HG03354 (cell line): ENCODE measurements at regions not wholly inside any gene's neighbourhood (a gene's known extent, or its start where the extent isn't known, plus 50 kb on each side); places are given as distances from the start of the nearest gene placed in this dataset.
A peak's percentile ranks its signal among the peaks of the same experiment; 100 is the strongest.

Experiments used
- ATAC-seq: cut with Tn5 transposase; IDR thresholded peaks from one replicate; pipeline ENCODE4 v1.9.1; 2021; ENCODE audit warnings: mild to moderate bottlenecking; ENCODE audit not compliant: unreplicated experiment, poor library complexity, severe bottlenecking

DNA sequence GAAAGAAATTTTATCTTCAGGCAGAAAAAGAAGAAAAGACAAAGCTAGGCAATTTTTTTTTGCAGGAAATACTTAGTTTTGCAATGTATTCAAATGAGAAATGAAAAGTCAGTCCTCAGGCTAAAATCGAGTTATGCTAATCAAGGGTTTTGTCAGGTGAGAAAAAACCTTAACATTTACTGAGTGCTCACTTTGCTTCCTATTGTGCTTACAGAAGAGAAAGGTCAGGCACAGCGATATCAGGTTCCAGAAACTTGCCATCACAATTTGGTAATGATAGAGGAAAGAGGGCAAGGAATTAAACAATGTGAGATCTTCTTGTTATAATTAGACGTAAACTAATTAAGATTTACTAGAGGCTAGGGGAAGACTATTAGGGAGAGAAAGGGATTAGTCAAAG lies 431.7 kb upstream of the CTNND2 start:
- ATAC-seq: no peak

DNA sequence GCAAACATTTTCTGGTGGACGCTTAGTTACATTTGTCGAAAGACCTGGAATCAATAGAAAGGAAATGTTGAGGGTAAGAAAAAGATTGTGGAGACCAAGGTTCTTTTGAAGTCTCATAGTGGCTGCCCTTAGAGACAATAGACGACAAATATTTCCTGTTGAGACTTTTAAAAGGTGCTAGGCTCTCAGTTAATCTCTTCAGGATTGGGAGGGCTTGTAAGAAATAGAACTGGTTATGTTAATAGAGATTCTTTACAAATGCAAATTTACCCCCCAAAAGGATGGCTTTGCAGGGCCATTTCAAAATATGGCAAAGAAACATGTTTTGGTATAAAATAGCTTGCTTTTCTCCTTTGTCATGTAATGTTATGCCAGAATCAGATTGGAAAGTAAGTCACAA lies 428.2 kb upstream of the CTNND2 start:
- no peak for ATAC-seq

DNA sequence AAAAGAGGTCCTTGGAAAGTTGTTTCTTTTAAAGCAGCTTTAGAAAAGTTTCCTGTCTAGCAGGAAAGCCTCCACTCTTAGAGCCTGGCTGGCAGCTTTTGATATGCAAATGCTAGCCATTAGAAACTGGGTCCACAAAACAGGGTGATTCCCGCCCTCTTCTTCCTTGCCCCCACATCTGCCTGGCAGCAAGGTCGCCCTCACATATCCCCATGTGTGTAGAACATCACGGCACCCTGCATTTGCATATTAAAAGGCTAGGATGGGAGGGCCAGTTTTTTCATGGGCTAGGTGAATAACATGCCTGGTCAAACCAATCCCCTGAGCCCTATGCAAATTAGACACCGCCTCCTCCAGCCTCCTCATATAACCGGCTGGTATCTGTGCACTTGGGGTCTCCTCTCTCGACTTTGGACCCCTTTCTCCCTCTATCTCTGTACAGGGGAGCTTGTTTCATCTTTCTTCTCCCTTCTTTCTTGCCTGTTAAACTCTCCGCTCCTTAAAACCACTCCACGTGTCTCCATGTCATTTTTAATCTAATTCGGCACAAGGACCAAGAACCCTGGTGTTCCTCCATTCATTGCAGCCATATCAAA lies 426.8 kb upstream of the CTNND2 start:
- no peak for ATAC-seq

DNA sequence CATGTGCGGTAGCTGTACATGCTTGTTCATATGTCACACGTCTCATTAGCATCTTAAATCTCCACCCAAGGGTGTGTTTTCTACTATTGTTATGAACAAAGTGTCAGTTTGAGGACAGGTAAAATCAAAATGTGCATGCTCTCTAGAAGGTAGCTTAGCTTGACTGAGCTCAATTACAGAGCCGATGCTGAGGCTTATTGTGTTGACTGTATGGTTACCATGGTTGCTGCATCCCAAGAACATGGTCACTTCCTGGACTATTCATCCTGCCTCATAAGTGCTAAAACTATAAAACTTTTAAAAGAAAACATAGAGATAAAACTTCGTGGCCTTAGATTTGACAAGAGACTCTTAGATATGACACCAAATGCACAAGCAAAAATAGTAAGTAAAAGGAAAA lies 426.1 kb upstream of the CTNND2 start:
- no peak for ATAC-seq

DNA sequence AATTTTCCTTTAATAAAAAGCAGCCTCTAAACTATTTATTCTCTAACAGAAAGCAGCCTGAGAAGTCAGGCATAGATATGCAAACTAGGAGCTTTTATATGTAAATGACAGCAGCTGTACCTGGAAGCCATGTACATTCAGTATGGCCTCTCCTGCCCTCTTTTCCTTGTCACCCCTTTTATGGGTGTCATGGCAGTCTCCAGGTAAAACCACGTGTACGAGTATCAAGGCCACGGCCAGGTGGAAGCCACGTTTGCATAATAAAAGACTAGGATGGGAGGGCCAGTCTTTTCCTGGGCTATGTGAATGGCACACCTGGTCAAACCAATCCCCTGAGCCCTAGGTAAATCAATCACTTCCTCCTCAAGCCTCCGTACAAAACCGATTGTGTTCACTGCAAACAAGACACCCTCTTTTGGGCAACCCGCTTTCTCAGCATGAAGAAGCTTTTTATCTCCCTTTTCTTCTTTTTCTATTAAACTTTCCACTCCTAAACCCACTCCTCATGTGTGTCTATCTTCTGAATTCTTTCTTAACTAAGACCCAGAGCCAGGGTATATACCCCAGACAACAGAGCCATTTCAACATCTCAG lies 419.5 kb upstream of the CTNND2 start:
- no peak for ATAC-seq

DNA sequence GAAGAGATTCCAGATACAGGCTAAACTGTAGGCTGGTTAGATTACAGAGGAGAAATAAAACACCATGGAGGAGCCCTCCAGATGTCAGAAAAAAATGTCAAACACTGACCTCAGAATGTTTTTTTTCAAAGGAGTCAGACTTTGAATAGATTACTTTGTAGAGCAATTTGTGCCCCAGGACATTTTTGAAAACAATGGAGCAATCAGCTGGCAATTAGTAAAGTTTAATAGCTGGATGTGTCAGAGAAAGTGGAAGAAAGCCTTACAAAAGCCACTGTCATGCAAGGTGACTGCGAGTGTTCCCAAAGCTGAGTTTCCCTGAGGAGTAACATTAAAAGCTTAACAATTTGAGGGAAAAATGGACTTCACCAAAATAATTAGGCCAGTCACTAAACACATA lies 417.8 kb upstream of the CTNND2 start:
- ATAC-seq: no peak

DNA sequence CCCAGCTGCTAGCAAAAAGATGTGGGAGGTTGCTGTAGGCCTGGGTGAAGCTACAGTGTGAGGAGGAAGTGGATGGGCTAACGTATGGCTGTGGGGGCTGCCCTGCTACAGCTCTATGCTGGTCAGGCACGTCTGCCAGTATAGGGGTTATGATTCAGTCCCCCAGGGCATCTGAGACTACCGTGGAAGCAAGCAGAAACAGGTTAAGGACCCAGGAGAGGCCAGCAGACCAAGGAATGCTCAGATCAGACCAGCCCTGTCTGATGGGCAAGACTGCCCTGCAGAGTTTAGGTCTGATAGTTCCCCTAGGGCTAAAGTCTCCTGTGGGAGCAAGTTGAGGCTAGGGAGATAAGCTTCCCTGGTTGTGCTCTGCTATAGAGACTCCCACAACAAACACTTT lies 416.1 kb upstream of the CTNND2 start:
- no peak for ATAC-seq

DNA sequence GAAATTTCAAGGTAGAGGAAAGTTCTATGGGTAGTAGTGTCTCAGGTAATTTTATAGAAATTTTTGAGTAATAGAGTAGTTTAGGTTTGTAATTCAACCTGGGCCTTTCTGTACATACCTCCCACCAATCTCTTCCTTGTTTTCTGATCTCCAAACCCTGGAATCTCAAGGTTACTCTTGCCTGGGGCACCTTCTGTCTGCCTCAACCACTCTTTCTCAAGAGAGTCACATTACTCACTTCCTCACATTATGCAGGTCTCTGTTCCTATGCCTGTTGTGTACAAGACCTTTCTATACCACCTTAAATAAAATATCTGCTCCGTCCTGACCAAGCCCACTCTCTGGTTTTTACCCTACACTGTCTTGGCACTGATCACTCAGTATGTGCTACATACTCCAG lies 412.6 kb upstream of the CTNND2 start:
- ATAC-seq: no peak

DNA sequence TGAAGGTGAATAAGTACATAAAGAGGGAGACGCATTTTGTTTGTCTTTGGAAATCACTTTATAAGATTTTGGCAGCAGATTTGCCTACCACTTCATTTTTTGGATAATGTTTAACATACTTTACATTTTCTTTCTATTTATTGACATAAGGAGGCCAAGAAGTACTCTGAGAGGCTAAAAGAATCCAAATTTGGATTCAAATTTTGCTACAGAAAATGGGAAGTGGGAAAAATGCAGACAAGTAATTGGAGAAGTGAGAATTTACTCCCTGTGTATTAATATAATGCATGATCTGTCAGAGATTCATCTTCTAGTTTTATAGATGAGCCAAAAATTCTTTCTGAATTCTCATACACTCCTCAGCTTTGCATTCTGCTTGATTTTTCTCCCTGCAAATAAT lies 411.2 kb upstream of the CTNND2 start:
- no peak for ATAC-seq

DNA sequence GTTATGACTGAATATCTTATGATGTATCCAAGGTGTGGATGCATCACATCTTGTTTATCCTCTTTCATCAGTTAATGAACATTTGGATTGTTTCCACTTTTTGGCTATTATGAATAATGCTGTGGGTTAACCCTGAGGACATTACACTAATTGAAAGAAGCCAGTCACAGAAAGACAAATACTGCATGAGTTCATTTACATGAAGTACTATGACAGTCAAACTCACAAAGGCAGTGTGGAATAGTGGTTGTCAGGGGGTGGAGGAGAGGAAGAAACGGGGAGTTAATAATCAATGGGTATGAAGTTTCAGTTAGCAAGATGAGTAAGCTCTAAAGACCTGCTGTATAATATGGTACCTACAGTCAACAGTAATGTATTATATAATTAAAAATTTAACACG lies 409.4 kb upstream of the CTNND2 start:
- ATAC-seq: peak; percentile 97

DNA sequence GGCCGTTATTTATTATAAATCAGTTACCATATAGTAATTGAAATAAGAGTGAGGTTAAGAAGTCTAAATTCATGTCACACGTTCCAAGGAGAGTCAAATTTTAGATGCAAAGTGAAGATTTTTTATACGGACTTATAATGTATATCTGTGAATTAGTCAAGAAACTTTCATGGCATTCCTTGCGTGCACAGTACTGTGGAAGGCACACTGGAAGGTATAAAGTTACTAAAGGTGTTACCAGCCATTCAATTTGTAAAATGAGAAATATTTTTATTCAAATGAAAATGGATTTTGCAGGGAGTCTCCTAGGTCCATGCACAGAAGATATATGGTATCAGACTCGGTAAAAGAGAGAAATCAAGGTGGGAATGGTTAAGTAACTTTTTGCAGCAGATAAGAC lies 408.1 kb upstream of the CTNND2 start:
- no peak for ATAC-seq

DNA sequence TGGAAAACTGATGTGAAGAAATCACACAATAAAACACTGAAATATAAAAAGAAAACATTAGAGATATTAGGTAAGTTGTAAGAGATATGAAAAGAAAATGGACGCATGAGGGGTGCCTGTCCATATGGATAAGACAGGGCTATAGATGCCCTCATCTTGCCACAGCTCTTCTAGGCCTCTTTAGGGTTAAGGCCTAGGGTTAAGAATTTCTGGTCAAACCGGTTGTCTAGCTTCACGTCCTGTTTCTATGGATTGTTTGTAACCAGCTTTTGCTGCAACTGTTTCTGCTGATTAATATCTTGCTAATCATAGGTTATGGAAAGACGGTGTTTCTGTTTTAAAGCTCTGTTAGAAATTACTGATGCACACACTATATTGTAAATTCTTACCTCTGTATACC lies 389.9 kb upstream of the CTNND2 start:
- no peak for ATAC-seq

DNA sequence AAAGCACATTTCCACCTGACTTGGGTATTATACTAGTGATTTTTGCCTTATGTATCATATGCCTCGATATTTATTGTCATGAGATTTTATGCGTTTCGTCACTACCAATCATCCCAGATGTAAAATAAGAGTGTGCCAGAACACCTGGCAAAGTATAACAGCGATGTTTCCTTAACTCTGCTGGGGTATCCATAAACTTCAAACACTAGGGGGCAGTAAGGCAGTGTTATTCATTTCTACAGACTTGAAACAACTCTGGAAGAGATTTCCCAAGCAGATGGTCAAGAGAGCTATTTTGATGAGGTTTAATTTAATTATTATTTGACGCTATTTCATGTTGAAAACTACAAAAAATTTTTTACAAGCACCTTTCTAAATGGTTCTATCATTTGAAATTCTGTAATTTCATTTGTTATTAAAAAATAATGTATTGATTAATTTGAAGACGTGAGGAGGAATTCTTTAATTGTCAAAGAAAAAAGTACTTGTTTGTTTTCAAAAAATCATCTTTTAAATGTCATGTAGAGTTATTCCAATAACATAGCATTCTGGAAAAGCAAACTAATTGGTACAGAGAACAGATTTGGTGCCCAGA lies 388.5 kb upstream of the CTNND2 start:
- ATAC-seq: peak; percentile 56

DNA sequence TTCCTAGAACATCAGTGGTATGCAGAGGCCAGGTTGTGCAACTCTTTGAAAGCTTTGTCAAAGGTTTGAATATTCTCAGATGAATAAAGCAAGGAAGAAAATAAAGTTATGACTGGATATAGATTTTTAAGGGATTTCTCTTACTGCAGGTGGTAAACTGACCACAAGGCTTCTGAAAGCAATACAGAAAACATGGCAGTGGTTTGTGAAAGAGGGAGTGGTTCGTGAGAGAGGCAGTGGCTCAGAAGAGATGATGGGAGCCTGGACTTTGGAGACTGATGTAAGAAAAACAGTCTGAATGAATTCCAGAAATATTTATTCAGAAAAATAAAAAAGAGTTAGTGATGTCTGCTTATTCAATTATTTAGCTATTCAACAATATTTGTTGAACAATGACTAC lies 380.4 kb upstream of the CTNND2 start:
- no peak for ATAC-seq

DNA sequence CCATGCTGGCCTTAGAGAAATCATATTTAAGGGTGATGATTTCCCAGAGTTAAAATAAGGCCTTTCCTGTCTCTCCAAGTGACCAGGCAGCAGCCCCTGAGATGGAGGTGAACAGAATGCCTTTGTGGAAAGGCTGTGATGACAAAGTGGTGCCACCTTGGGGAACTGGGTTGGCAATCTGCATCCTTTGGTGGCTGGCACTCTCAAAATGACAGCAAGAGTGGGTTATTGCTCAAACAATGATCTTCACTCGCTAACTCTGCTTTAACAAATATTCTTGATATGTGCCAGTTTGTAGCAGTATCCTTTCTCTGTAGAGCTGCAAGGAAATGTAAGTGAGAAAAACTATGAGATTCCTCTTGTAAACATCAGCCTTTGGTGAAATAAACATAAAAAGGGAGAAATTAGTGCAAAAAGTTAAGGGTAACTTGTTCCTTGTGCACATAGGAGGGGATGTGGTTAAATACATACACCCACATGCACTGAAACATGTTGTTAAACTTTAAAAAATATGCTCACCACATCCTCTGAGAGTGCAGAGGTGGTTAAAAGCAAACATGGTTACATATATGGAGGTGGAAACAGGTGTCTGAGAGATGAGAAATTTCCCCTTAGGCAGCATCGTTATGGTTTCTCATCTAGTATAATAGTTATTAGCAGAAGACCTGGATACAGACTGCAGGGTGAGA lies 373.4 kb upstream of the CTNND2 start:
- peak; percentile 99 for ATAC-seq

DNA sequence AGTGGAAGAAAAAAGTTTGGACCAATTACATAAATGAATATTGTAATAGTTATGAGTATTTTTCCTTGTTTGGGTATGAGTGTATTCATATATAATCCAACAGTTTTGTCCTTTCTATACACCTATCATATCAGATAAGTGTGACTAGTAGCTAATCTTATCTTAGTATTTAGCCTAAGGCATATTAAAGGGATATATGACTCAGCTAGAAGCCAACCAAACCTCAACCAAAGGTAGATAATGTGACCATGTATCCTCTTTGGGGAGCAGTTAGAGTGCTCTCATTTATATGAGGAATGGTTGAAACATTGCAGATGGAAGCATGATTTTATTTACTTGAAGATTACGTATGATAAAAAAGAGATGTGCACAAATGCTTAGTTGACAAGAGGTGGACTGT lies 370.0 kb upstream of the CTNND2 start:
- no peak for ATAC-seq

DNA sequence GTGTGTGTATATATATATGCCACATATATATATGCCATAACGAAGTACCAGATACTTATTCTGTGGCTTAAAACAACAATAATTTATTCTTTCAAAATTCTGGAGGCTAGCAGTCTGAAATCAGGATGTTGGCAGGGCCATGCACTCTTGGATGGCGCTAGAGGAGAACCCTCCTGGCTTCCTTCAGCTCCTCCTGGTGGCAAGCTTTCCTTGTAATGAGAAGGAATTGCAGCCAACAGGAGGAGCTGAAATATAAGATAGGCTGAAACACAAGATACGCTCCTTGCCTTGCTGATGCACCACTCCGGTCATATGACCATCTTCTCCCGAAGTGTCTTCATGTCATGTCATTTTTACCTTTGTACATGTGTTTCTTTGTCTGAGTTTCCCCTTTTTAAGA lies 368.1 kb upstream of the CTNND2 start:
- no peak for ATAC-seq

DNA sequence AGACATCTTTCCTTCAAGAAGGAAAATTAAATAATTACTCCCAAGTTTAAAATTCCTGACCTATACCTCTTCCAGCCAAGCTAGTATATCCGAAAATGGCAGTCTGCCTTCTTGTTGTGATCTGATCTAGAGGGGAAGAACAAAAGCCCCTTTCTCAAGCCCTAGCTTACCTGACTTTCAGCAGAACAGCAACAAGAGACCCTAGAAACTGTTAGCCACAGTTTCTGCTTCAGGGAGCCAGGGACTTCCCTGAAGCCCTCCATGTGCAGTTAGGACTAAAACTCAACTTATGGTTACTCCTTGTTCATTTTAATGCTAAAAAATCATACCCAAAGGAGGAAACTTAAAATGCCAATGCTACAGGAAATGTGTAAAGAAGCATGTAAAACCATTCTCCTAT lies 366.7 kb upstream of the CTNND2 start:
- no peak for ATAC-seq

DNA sequence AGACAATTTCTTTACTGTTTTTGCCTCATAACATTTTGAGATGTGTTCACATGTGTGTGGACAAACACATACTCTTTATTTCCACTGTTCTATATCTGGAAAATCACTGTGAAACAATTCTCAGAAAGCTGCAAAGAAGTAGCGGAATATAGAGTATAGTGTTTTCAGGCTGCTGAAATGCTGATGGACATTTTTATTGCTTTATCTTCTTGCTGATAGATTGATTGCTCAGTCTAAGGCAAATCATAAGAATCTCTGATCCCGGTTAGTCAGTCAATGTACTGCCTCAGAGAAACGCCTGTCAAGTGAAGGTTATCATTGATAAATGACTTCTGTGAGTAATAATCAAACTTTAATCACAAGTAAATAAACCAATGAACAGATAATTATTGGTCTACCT lies 364.9 kb upstream of the CTNND2 start:
- ATAC-seq: no peak

DNA sequence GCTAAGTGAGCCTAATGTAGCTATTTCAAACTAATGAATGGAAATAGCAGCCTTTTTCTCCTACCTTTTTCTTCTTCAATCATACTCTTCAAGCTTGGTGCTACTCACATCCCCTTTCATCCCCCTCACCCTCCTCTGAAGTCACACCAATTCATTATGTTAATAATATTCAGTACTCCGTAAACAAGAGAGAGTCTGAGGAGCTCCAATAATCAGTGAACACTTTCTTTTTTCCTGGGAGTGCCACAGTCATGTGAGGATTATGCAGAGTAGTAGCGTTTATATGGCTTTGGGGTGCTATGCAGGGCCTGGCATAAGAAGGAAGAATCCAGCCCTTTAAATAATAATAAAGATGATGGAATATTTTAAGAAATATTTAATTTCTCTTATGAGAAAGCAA lies 354.3 kb upstream of the CTNND2 start:
- no peak for ATAC-seq

DNA sequence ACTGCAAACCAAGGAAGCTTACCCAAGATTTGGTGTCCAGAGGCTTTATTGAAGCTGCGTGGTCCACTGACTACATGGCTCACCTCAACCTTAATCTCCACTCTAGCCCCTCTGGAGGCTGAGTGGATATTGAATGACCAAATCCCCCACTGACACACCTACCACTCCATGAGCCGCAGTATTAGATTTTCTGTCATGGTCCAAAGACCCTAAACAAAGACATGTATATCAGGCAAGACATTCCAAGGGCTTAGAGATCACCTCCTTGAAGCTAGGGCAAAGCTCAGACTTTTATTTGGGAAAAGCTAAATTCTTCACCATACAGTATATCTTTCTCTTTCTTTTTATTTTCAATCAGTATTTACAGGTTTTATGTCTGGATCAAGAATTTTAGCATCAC lies 346.2 kb upstream of the CTNND2 start:
- no peak for ATAC-seq
